ENCODE measurements at regions not wholly inside any gene's neighbourhood (a gene's known extent, or its start where the extent isn't known, plus 50 kb on each side); places are given as distances from the start of the nearest gene placed in this dataset.

DNA sequence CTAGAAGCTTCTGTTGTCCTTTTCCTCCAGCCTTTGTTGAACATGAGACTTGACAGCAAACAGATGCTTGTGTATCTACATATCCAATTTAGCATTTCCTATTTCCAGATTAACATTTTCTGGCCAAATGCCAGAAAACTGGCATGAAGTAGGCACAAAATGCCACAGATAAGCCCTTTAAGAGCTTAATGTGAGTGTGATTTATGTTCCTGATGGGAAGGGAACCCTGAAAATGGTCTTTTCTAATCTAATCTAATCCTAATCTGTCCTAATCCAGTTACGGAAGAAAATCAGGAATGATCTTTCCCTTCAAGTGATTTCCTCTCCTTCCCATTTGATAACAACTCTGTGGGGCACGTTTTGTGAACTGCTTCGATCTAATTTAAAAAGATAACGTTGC is 133.0 kb upstream of the C1QTNF7 start:
- H3K9me3 Mint-ChIP-seq: no peaks in the 10 kb centered on the region
- no peak overlapping the region for H3K4me3 Mint-ChIP-seq
- no peaks in the 10 kb centered on the region for H3K36me3 Mint-ChIP-seq
- H3K4me1 Mint-ChIP-seq: no peaks in the 10 kb centered on the region
- H3K27me3 Mint-ChIP-seq (ENCODE audit: low read depth in 3 of 3): peaks cover 0 to 4% (median 0%) of the 10 kb centered on the region in 3 donors
- no peak overlapping the region for H3K27ac Mint-ChIP-seq
- DNase-seq: no peak

DNA sequence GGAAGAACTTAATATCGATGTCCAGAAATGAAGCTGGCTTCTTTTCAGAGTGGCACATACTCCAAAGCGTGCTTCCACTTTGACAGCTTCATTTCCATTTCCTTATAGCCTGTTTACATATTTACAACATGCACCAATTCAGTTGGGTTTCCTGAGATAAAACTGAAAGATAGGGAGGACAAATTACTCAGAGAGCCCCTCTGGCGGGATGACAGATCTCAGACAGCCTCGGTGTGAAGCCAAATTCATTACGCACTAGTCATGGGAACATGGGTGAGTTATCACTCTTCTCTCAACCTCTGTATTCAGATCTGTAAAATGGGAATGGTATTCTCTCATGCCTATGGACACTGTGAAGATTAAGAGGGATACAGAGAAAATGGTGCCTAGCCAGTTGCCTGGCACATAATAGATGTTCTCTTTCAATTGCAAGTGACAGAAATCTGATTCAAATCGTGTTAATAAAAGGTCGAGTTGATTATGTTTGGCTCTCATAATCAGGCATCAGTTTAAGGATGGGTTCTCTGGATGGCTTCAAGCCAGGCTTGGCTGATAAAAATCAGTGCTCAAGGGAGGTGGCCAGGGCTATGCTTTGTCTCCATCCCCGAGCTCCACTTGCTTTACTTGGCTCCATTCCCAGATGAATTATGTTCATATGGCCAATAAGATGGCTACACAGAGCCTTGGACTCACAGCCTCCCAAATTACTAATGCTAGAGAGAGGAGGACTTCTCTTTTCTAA is 132.2 kb upstream of the C1QTNF7 start:
- no peaks in the 10 kb centered on the region for H3K36me3 Mint-ChIP-seq
- no peaks in the 10 kb centered on the region for H3K9me3 Mint-ChIP-seq
- no peak for DNase-seq
- H3K27me3 Mint-ChIP-seq (ENCODE audit: low read depth in 3 of 3): peaks cover 0 to 4% (median 0%) of the 10 kb centered on the region in 3 donors
- no peaks in the 10 kb centered on the region for H3K4me1 Mint-ChIP-seq
- H3K4me3 Mint-ChIP-seq: no peak overlapping the region
- no peak overlapping the region for H3K27ac Mint-ChIP-seq

DNA sequence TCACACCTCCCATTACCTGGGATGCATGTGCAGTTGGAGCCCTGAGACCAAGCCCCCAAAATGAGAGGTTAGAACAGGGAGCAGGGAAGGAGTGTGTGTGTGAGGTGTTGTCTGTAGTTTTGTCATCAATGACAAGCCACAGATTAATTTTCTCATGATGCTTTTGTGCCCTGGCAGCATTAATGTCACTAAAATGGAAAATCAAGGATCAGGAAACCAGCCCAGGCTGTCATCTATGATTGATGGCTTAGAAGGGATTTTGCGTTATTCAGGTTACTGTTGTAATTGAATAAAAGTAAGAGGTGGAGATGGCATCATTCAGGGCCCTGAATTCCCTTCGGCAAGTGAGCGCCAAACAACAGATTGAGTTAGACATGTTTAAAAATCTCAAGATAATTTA is 130.5 kb upstream of the C1QTNF7 start:
- Mint-ChIP-seq H3K27me3 (ENCODE audit: low read depth in 3 of 3) (peaks cover 0 to 4% (median 2%) of the 10 kb centered on the region in 3 donors), H3K4me3 (no peak overlapping the region), H3K27ac (no peak overlapping the region), H3K4me1 (no peaks in the 10 kb centered on the region), H3K36me3 (no peaks in the 10 kb centered on the region), H3K9me3 (no peaks in the 10 kb centered on the region)
- DNase-seq: no peak

DNA sequence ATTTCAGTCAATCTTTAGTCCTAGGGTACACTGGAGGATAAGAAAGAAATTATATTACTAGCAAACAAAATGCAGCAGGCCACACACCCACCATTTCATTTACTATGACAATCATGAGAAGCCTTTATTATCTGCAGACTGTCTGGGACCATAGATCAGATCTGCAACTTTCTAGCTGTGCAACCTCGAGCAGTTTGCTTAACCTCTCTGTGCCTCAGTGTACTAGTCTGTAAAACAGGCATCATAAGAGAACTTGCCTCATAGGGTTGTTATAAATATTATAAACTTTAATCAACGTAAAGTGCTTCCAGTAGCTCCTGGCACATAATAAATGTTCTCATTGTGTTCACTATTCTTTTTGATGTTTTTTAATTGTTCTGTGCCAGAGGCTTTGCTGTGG is 128.2 kb upstream of the C1QTNF7 start:
- DNase-seq: no peak
- H3K27me3 Mint-ChIP-seq (ENCODE audit: low read depth in 3 of 3): peaks cover 0 to 6% (median 2%) of the 10 kb centered on the region in 3 donors
- H3K4me3 Mint-ChIP-seq: no peak overlapping the region
- H3K36me3 Mint-ChIP-seq: peaks cover 0 to 3% (median 0%) of the 10 kb centered on the region in 3 donors
- no peak overlapping the region for H3K27ac Mint-ChIP-seq
- H3K4me1 Mint-ChIP-seq: no peaks in the 10 kb centered on the region
- no peaks in the 10 kb centered on the region for H3K9me3 Mint-ChIP-seq

DNA sequence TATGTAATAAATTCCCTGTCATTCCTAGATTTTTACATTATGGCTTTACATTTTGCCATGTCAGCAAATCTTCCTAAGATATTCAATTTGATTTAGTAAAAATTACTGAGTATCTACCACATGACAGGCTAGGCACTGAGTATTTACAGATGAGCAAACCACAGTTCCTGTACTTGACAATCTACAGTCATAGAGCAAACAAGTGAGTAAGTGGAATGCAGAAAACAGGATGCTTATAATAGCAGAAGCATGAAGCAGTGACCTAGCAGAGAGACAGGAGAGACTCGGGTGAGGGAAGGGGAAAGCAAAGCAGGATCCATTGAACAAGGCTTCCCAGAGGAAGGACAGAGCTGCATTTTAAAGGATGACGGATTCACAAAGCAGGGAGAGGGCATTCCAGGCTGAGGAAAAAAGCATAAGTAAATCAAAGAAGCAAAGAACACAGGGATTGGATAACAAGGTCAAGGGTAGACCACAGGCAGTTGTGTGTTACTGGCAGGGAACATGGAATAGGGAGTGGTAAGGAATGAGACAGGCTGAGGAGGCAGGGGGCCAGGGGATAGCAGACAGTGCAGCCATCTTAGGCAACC is 124.7 kb upstream of the C1QTNF7 start:
- peaks cover 0 to 3% (median 0%) of the 10 kb centered on the region in 3 donors for H3K36me3 Mint-ChIP-seq
- H3K4me3 Mint-ChIP-seq: no peak overlapping the region
- H3K4me1 Mint-ChIP-seq: no peaks in the 10 kb centered on the region
- H3K27ac Mint-ChIP-seq: no peak overlapping the region
- no peak for DNase-seq
- H3K27me3 Mint-ChIP-seq (ENCODE audit: low read depth in 3 of 3): peaks cover 0 to 2% (median 2%) of the 10 kb centered on the region in 3 donors
- H3K9me3 Mint-ChIP-seq: no peaks in the 10 kb centered on the region

DNA sequence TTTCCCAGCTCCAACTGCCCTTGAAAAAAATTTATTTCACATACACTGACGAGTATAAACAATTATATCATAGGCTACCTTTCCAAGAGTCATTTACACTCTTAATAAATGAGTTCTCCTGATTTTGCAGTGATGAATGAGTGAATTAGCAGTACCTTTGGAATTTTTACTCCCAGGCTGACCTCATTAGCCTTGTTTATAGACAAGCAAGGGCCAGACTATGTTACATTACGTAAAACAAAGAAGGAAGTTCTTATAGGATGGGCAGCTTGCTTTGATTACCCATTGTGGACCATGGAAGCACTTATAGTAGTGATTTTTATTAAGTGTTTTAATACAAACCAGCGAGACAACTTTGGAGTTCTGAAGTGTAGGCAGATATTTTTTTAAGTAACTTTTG is 112.9 kb upstream of the C1QTNF7 start:
- H3K4me3 Mint-ChIP-seq: no peak overlapping the region
- H3K27ac Mint-ChIP-seq: no peak overlapping the region
- peaks cover 0 to 2% (median 0%) of the 10 kb centered on the region in 6 donors for H3K9me3 Mint-ChIP-seq
- DNase-seq: no peak
- H3K4me1 Mint-ChIP-seq: no peaks in the 10 kb centered on the region
- no peaks in the 10 kb centered on the region for H3K36me3 Mint-ChIP-seq
- peaks cover 0 to 4% (median 2%) of the 10 kb centered on the region in 3 donors for H3K27me3 Mint-ChIP-seq (ENCODE audit: low read depth in 3 of 3)

DNA sequence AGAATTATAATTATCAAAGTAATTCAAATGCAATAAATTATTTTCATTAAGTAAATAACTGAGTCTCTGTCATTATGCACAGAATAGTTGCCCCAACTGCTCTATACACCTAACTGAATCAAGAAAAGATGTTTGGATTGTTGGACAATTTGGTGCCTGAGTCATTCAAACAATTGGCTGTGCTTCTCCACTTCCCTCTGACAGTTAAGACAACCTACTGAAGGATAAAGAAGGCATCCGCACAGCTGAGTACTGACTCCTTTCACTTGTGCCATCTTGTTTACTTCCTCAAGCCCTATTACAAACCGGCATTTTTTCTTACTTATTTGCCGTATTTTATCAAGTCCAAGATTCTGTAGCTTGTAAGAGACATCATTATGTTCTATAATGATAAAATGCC is 110.6 kb upstream of the C1QTNF7 start:
- H3K9me3 Mint-ChIP-seq: no peaks in the 10 kb centered on the region
- no peaks in the 10 kb centered on the region for H3K36me3 Mint-ChIP-seq
- no peaks in the 10 kb centered on the region for H3K4me1 Mint-ChIP-seq
- peaks cover 2 to 8% (median 2%) of the 10 kb centered on the region in 3 donors for H3K27me3 Mint-ChIP-seq (ENCODE audit: low read depth in 3 of 3)
- no peak overlapping the region for H3K27ac Mint-ChIP-seq
- no peak overlapping the region for H3K4me3 Mint-ChIP-seq
- no peak for DNase-seq

DNA sequence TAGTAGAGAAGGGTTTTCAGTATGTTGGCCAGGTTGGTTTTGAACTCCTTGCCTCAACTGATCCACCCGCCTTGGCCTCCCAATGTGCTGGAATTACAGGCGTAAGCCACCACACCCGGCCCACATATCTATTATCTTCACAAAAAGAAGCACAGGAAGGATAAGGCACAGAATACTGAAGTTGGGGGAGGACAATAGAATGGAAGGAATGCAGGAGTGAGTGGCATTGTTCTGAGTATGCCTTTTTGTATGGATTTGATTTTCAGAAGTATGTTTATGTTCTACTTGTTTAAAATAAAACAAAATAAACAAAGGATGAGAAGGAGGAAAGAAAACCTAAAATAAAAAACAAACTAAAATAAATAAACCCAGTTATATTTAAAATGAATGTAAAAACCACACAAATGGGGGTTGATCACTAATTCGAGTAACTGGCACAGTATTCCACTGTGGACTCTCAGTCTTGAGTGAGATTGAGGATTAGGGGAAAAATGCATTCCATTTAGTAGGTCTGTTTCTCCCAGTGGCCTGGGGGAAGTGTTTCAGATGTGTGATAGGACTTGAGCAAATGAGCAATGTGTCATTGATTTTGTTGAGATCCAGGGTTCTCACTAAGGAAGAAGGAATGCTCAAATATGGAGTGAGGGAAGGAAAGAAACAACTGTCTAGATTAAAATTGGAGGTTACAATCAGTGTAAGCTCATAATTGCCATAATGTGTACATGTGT is 109.0 kb upstream of the C1QTNF7 start:
- H3K4me1 Mint-ChIP-seq: no peaks in the 10 kb centered on the region
- peaks cover 2 to 9% (median 2%) of the 10 kb centered on the region in 3 donors for H3K27me3 Mint-ChIP-seq (ENCODE audit: low read depth in 3 of 3)
- no peak for DNase-seq
- H3K4me3 Mint-ChIP-seq: no peak overlapping the region
- no peak overlapping the region for H3K27ac Mint-ChIP-seq
- no peaks in the 10 kb centered on the region for H3K9me3 Mint-ChIP-seq
- no peaks in the 10 kb centered on the region for H3K36me3 Mint-ChIP-seq

DNA sequence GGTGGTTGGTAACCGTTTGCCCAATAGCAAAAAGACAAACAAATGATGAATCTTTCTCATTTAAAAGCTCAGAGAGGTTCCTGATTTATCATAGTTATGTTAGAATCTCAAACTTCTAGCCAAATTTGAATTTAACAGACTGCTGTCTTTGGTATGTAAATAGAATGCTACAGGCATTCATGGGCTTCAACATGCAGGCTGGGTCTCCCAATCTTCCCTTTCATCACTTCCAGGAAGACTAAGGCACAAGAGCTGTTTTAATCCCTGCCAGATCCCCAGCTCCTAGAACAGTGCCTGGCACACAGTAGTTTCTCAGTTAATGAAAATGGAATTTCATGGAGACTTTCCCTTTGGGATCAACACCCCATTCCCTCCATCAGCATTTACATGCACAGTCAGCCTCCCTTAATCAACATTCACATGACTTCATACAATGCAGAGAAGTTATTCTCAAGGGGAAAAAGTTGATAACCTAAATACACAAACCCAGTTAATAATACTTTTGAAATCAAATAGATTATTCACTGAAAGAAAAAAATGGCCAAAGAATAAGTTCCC is 107.6 kb upstream of the C1QTNF7 start:
- H3K27me3 Mint-ChIP-seq (ENCODE audit: low read depth in 3 of 3): peaks cover 2 to 9% (median 2%) of the 10 kb centered on the region in 3 donors
- H3K4me3 Mint-ChIP-seq: no peak overlapping the region
- no peak for DNase-seq
- H3K36me3 Mint-ChIP-seq: no peaks in the 10 kb centered on the region
- no peaks in the 10 kb centered on the region for H3K9me3 Mint-ChIP-seq
- no peak overlapping the region for H3K27ac Mint-ChIP-seq
- H3K4me1 Mint-ChIP-seq: peaks cover 0 to 6% of the 10 kb centered on the region in 2 donors

DNA sequence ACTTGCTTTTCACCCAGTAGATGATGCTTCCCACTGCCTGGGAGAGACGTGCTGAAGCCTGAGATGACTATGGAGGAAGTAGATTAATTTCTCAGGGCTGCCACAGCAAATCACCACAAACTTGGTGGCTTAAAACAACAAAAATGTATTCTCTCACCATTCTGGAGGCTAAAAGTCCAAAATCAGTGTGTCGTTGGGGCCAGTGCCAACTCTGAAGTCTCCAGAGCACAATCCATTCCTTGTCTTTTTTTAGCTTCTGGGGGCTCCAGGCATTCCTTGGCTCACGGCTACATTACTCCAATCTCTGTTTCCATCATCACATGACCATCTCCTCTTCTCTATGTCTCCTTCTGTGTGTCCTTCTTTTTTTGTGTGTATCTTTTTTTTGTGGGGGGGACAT is 105.8 kb upstream of the C1QTNF7 start:
- no peak overlapping the region for H3K4me3 Mint-ChIP-seq
- no peak overlapping the region for H3K27ac Mint-ChIP-seq
- peaks cover 0 to 7% (median 2%) of the 10 kb centered on the region in 3 donors for H3K27me3 Mint-ChIP-seq (ENCODE audit: low read depth in 3 of 3)
- peaks cover 0 to 6% of the 10 kb centered on the region in 2 donors for H3K4me1 Mint-ChIP-seq
- no peak for DNase-seq
- no peaks in the 10 kb centered on the region for H3K9me3 Mint-ChIP-seq
- no peaks in the 10 kb centered on the region for H3K36me3 Mint-ChIP-seq

DNA sequence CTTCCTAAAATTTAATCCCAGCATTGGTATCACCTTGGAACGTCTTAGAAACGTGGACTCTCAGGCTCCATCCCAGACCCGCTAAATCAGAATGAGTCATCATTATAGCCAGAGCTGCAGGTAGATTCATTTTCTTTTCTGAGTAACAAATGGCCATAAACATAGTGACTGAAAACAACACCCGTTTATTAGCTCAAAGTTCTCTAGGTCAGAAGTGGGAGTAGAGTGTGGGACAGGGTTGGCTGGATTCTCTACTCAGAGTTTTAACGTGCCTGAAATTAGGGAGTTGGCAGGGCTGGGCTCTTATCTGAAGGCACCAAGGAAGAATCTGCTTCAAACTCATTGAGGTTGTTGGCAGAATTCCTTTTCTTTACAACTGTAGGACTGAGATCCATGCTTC is 101.8 kb upstream of the C1QTNF7 start:
- no peak for DNase-seq
- Mint-ChIP-seq H3K36me3 (no peaks in the 10 kb centered on the region), H3K4me3 (no peak overlapping the region), H3K4me1 (peaks cover 0 to 6% of the 10 kb centered on the region in 2 donors), H3K27me3 (ENCODE audit: low read depth in 3 of 3) (peaks cover 0 to 2% (median 0%) of the 10 kb centered on the region in 3 donors), H3K9me3 (no peaks in the 10 kb centered on the region), H3K27ac (no peak overlapping the region)

DNA sequence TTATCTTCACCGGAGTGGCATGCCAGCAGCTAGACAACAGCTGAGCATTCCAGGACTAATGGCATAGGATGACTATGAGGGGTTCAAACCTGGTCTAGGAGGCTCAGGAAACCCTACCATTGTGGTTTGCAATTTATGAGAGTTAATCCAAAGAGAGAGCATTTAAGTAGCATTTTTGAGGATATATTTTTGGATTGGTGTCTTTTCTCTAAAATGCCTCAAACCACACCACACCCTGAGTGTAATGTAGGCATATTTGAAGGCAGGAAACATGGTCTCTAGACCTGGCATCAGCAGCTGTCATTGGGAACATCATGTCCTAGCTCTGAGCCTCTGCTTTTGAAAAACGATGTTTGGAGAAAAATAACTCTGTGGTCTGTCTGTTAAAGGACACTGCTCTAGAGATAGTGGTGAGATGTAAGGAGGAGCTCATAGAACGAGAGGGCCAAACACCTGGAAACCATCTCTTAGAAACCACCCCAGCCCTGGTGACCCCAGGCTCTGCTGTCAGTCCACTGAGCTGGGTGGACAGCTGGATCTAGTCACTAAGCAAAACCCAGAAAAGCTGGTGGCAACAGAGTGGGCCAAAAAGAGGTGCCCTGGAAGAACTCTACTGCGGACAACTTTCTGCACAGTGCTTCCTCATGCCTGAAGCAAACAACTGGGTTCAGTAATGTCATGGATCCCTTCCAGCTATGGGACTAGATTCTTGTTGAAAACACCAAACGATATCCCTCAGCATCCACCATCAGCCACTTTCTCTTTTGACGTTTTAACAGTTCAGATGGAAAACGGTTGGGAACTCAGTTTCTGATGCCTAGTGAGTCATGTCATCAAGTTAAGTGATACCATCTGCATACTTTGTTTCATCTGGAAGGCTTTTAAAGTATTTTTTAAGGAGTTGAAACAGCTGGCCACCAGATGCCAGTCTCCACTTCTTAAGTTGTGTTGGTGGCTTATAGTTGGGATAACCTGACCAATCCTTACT is 100.2 kb upstream of the C1QTNF7 start:
- H3K27me3 Mint-ChIP-seq (ENCODE audit: low read depth in 3 of 3): peaks cover 0 to 5% (median 2%) of the 10 kb centered on the region in 3 donors
- H3K4me3 Mint-ChIP-seq: no peak overlapping the region
- DNase-seq: no peak
- H3K4me1 Mint-ChIP-seq: peaks cover 0 to 6% of the 10 kb centered on the region in 2 donors
- H3K36me3 Mint-ChIP-seq: no peaks in the 10 kb centered on the region
- H3K27ac Mint-ChIP-seq: no peak overlapping the region
- H3K9me3 Mint-ChIP-seq: no peaks in the 10 kb centered on the region

DNA sequence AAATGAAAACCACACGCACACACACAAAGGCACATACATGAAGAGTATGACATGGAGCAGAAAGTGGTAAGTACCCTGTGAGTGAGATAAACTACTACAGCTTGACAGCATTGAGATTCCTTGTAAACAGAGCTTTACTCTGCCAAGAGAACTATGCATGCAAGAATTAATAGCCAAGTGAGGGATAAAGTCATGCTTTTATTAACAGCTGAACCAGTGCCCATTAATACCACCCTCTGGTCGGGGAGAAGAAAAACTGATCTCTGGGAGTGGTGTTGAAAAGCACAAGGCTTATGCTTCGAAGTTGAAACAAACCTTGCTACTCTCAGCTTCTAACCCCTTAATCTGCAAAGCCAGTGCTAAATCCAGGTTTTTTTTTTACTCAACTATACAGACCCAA is 95.9 kb upstream of the C1QTNF7 start:
- H3K4me1 Mint-ChIP-seq: no peaks in the 10 kb centered on the region
- no peak overlapping the region for H3K4me3 Mint-ChIP-seq
- H3K9me3 Mint-ChIP-seq: peaks cover 0 to 2% (median 0%) of the 10 kb centered on the region in 6 donors
- no peak for DNase-seq
- H3K36me3 Mint-ChIP-seq: peaks cover 0 to 3% (median 0%) of the 10 kb centered on the region in 3 donors
- H3K27me3 Mint-ChIP-seq (ENCODE audit: low read depth in 3 of 3): peaks cover 0 to 9% (median 2%) of the 10 kb centered on the region in 3 donors
- no peak overlapping the region for H3K27ac Mint-ChIP-seq
